GM18499 (cell line): ENCODE measurements at regions not wholly inside any gene's neighbourhood (a gene's known extent, or its start where the extent isn't known, plus 50 kb on each side); places are given as distances from the start of the nearest gene placed in this dataset.
A peak's percentile ranks its signal among the peaks of the same experiment; 100 is the strongest.
"Not testable (repeated sequence)": the region's sequence is repeated elsewhere in the genome, so short reads cannot be mapped to it uniquely, and the experiment has no call there.

Source experiments
- ATAC-seq: cut with Tn5 transposase; IDR thresholded peaks from one replicate; pipeline ENCODE4 v1.9.1; 2021; ENCODE audit warnings: moderate number of reproducible peaks; ENCODE audit not compliant: insufficient read depth, unreplicated experiment

GRCh38 chr7:32659853-32660252 lies 164.6 kb downstream of the AVL9 start:
- no peak for ATAC-seq

- ATAC-seq, result no peak
Observed at GRCh38 chr7:32658467-32658869, 163.2 kb downstream of the AVL9 start.

GRCh38 chr7:32658034-32658433 lies 162.7 kb downstream of the AVL9 start:
- no peak for ATAC-seq

- ATAC-seq, result not testable (repeated sequence)
Observed at GRCh38 chr7:32654549-32654948, 159.3 kb downstream of the AVL9 start.

- ATAC-seq, result not testable (repeated sequence)
Observed at GRCh38 chr7:32650356-32650755, 155.1 kb downstream of the AVL9 start.

GRCh38 chr7:32648408-32649156 lies 153.3 kb downstream of the AVL9 start:
- no peak for ATAC-seq

GRCh38 chr7:32645255-32645654 lies 150.0 kb downstream of the AVL9 start:
- ATAC-seq, result not testable (repeated sequence)

GRCh38 chr7:32643194-32643593 lies 147.9 kb downstream of the AVL9 start:
- no peak for ATAC-seq

- peak; percentile 16 for ATAC-seq
Observed at GRCh38 chr7:32639122-32639521, 143.8 kb downstream of the AVL9 start.

- ATAC-seq, result peak; percentile 89
Observed at GRCh38 chr7:32638479-32639121, 143.3 kb downstream of the AVL9 start.
